ENCODE measurements at regions not wholly inside any gene's neighbourhood (a gene's known extent, or its start where the extent isn't known, plus 50 kb on each side); places are given as distances from the start of the nearest gene placed in this dataset.
A peak's percentile ranks its signal among the peaks of the same experiment; 100 is the strongest.

- DNase-seq (ENCODE audit: low spot score) = peak; percentile 36
These were observed 92.5 kb upstream of the NCK2 start for GRCh38 chr2:105652014-105652796.

- DNase-seq (ENCODE audit: low spot score) = no peak
These were observed 95.2 kb upstream of the NCK2 start for GRCh38 chr2:105649534-105649933.

- peak; percentile 9 for DNase-seq (ENCODE audit: low spot score)
These were observed 97.0 kb upstream of the NCK2 start for GRCh38 chr2:105647731-105648130.

GRCh38 chr2:105646774-105647076 is 98.0 kb upstream of the NCK2 start:
- no peak for DNase-seq (ENCODE audit: low spot score)

GRCh38 chr2:105645938-105646773 is 98.6 kb upstream of the NCK2 start:
- no peak for DNase-seq (ENCODE audit: low spot score)

GRCh38 chr2:105645031-105645937 is 99.4 kb upstream of the NCK2 start:
- DNase-seq (ENCODE audit: low spot score) = no peak

- DNase-seq (ENCODE audit: low spot score) = no peak
These were observed 100.3 kb upstream of the NCK2 start for GRCh38 chr2:105644174-105644980.

GRCh38 chr2:105643405-105644173 is 101.1 kb upstream of the NCK2 start:
- no peak for DNase-seq (ENCODE audit: low spot score)

- peak; percentile 38 for DNase-seq (ENCODE audit: low spot score)
These were observed 103.3 kb upstream of the NCK2 start for GRCh38 chr2:105641389-105641811.

- DNase-seq (ENCODE audit: low spot score) = no peak
These were observed 104.5 kb upstream of the NCK2 start for GRCh38 chr2:105640246-105640645.

- peak; percentile 21 for DNase-seq (ENCODE audit: low spot score)
These were observed 108.5 kb upstream of the NCK2 start for GRCh38 chr2:105636109-105636740.

- DNase-seq (ENCODE audit: low spot score) = peak; percentile 42
These were observed 109.1 kb upstream of the NCK2 start for GRCh38 chr2:105635564-105635963.

GRCh38 chr2:105634198-105634597 is 110.5 kb upstream of the NCK2 start:
- peak; percentile 3 for DNase-seq (ENCODE audit: low spot score)

GRCh38 chr2:105631922-105632321 is 112.8 kb upstream of the NCK2 start:
- DNase-seq (ENCODE audit: low spot score) = no peak

- no peak for DNase-seq (ENCODE audit: low spot score)
These were observed 113.7 kb upstream of the NCK2 start for GRCh38 chr2:105631011-105631410.

GRCh38 chr2:105629634-105630033 is 115.1 kb upstream of the NCK2 start:
- DNase-seq (ENCODE audit: low spot score) = no peak

GRCh38 chr2:105627534-105627933 is 117.2 kb upstream of the NCK2 start:
- DNase-seq (ENCODE audit: low spot score) = no peak

GRCh38 chr2:105626966-105627340 is 117.8 kb upstream of the NCK2 start:
- DNase-seq (ENCODE audit: low spot score) = no peak

- DNase-seq (ENCODE audit: low spot score) = no peak
These were observed 118.3 kb upstream of the NCK2 start for GRCh38 chr2:105626212-105626965.

GRCh38 chr2:105625632-105626031 is 119.1 kb upstream of the NCK2 start:
- no peak for DNase-seq (ENCODE audit: low spot score)
